Activated T-helper 1 cell treated with anti-CD3 and anti-CD28 coated beads, Interleukin-2, amount 50 U/mL, for 16 hours (primary cell): ENCODE measurements at regions not wholly inside any gene's neighbourhood (a gene's known extent, or its start where the extent isn't known, plus 50 kb on each side); places are given as distances from the start of the nearest gene placed in this dataset.
A peak's percentile ranks its signal among the peaks of the same experiment; 100 is the strongest.
"Not testable (repeated sequence)": the region's sequence is repeated elsewhere in the genome, so short reads cannot be mapped to it uniquely, and the experiment has no call there.

Experiments used
- DNase-seq, 2 donors: peaks; one replicate each; pipeline ENCODE4 v3.0.0-alpha.2; 2020; ENCODE audit warnings: low read depth in 1 of 2, low spot score in 1 of 2

GRCh38 chr1:67482733-67483482 lies 52.7 kb upstream of the SERBP1 start:
- DNase-seq, result no peak

GRCh38 chr1:67484492-67484891 lies 54.3 kb upstream of the SERBP1 start:
- DNase-seq, result no peak

DNA sequence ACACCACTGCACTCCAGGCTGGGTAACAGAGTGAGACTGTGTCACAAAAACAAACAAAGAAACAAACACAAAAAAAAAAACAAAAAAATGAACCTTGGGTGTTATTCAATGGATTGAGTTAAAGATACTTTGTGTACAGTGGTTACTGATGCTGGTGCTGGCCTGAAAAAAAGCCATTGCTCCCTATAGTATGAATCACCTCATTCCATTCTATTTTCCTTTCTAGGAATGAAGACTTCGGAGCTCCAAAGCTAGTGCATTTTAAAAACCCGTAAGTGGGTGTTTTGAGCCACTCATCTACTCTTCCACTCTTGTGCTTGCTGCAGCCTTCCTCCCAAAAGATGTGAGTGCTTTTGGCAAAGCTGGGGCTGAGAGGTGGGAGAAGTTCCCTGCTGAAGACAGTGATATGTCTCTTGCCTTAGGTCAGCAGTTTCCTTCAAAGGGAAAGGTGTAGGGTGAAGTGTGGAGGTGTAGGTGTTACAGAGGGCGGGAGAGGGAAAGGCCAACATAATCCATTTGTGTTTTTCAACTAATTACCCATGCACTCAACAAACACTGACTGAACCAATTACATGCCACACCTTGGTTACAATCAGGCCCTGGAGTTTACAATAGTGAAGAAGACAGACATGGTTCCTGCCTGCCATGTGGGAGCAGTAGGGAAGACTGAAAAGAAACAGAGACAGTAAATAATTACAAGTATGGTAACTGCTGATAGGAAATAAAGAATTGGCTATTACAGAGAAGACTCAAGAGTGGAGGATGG lies 55.0 kb upstream of the SERBP1 start:
- no peak for DNase-seq

DNA sequence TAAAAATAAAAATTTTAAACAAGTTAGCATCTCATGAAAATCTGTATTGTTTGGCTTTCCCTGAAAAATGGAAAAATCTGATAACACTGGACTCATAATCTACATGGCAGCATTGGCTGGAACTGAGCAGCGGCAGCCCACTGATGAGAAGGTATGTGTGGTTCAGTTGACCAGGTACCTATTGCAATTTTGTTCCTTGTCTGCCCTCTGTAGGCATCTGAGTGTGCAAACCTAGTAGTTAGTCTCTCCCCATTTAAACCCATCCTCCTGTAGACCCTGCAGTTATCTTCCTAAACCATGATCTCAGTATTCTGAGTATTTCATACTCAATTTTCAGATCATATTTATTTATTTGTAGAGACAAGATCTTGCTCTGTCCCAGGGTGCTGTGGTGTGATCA lies 59.4 kb upstream of the SERBP1 start:
- no peak for DNase-seq

GRCh38 chr1:67491280-67491679 lies 61.1 kb upstream of the SERBP1 start:
- DNase-seq, result no peak

DNA sequence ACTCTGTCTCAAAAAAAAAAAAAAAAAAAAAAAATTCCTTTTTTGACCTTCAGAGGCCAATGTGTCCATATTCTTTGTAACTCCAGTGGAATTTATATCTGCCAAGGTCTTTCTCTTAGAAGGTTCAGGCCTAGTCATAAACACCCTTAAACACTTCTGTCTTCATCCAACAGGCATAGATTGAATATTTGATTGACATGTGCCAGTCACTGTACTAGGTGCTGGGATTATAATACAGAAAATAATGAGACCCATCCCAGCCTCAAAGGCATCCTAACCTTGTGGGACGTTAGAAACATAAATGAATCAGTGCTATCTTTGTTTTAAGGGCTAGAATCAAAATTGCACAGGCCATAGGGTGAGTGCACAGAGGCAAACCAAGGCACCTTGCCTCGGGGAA lies 62.9 kb upstream of the SERBP1 start:
- DNase-seq, result no peak

DNA sequence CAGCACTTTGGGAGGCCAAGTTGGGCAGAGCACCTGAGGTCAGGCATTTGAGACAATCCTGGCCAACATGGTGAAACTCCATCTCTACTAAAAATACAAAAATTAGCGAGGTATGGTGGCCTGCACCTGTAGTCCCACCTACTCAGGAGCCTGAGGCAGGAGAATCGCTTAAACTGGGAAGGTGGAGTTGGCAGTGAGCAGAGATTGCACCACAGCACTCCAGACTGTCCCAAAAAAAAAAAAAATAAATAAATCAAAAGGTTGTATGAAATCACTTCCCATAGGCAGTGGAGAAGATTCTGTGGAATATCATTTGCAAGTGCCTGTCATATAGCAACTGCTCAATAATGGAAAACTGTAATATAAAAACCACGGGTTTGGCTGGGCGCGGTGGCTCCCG lies 65.1 kb upstream of the SERBP1 start:
- DNase-seq, result no peak

GRCh38 chr1:67496329-67496728 lies 66.1 kb upstream of the SERBP1 start:
- no peak for DNase-seq

DNA sequence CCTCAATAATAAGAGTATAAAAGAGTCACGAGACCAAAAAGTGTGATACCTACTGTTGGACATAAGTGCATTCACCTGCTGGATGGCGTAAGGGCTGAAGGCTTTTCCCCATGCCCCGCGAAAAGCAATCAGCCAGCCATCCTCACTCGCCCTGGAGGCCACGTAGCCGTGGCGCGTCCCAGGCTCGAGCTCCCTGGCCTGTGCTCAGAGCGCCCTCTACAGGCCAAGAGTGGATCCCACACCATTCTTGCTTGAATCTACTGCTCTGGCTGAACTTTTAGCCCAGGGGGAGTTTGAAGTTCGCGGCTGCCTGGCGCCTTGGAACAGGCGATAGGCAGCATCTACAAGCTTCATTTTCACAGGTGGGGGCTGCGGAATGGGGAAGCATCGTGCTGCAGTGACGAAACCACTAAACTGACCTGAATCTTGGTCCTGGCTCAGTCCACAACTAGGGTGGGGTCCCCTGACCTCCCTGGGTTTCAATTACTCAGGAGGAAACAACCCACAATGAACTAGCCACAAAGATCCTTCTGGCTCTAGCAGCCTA lies 70.3 kb upstream of the SERBP1 start:
- peak; percentile 70 to 75 for DNase-seq

DNA sequence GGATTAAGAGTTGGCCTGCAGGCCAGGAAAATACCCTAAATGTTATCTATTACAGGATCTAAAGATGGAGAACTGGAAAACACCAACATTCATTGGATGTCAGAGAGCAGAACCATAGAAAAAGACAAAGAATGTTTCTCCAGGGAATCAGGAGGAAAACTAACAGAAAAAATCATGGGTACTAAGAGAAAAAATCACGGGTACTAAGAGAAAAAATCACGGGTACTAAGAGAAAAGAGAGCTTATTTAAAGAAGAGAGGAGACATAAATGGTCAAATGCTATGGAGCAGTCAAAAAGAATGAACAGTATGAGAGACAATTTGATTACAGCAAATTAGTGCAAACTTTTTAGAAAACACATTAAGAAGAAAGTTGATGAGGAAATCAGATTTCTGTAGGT lies 73.8 kb upstream of the SERBP1 start:
- DNase-seq, result no peak

GRCh38 chr1:67513392-67514294 lies 83.4 kb upstream of the SERBP1 start:
- not testable (repeated sequence) for DNase-seq

GRCh38 chr1:67514300-67514699 lies 84.1 kb upstream of the SERBP1 start:
- DNase-seq, result no peak

- DNase-seq, result no peak
These were observed 84.6 kb upstream of the SERBP1 start for GRCh38 chr1:67514786-67515185.

DNA sequence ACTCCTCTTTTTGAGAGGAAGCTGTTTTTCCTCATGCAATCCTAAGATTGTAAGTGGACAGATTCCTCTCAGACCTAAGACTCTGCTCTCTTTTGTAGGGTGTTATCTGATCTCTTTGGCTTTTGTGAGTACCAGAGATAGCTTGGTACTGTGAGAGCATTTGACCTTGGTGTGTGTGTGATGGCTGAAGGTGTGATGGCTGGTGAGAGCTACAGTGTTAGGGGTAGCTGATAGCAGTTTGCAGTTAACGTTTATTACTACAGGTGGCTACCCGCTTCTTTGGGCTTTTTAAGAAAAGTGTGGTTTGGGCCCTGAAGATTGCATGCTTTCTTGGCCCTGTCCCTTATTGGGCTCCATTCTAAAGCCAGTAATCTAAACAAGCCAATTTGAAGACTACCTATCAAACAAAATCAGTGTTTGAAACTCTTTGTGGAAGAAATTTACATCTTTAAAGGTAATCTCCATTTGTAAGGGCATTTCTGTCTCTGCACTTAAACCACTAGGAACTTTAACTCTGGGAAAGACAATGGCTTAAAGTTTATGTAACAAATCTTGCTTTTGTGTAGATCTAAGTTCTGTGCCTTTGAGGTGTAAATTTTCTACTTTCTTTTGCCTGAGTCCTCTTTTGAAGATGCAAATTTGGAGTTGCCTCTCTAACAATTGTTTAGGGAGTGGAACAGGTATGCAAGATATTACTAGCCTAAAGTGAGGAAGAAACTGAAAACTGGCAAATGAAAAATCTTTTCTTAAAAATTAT lies 85.3 kb upstream of the SERBP1 start:
- DNase-seq, result no peak

GRCh38 chr1:67517046-67517445 lies 86.8 kb upstream of the SERBP1 start:
- DNase-seq, result no peak

- DNase-seq, result no peak
These were observed 91.8 kb upstream of the SERBP1 start for GRCh38 chr1:67522001-67522441.

DNA sequence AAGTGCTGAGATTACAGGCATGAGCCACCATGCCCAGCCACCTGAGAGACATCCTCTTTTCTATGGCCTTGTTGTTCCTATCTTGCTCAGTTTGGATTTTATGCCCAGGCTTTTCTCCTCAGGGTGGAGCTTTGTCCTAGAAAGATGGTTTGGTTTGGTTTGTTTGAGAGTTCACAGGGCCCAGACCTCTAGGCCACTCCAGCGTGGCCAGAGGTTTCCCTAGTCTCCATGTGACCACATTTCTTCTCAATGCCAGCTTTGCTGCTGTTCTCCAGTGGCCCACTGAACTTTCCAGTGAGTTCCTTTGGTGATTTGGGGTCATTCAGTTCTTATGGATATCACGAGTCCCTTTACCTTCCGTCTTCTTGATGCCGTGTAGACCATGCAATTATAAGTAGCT lies 92.6 kb upstream of the SERBP1 start:
- no peak for DNase-seq

DNA sequence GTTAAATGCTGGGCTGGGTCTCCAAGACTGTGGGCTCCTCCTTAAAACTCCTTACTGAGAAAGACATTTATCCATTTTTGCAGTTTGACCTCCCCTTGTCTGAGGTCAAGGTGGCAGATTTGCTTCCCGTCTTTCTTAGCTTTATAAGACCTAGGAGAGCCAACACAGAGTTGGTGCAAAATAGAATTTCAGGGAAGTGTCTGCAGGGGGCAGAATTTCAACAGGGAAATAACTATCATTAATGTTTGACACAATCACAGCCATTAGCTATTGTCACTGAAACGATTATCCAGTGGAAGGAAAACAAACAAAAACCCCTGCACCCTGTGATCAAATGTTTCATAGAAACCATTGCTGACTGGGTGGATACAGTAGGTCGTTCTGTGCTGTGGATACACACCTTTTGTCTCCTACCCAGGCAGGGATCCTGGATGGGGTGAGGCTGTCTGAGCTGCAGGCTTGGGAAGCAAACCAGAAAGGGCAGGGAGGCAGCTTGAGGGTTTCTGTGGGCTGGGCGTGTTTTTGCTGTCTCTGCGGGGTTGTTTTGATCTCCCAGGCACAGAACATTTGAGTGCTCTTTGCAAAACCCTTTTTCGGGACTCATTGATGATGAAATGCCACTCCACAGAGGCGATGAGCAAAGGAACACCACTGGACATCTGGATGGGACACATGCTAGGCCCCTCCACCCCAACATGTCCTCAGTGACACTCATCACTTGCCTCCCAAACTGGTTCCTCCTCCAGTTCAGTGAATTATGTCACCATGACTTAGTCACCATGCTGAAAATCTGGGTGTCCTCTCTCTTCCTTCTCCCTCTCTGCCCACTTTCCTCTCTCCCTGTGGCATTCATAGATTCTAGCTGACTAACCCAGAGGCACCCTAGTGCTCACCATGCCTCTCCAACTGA lies 94.2 kb upstream of the SERBP1 start:
- no peak for DNase-seq

DNA sequence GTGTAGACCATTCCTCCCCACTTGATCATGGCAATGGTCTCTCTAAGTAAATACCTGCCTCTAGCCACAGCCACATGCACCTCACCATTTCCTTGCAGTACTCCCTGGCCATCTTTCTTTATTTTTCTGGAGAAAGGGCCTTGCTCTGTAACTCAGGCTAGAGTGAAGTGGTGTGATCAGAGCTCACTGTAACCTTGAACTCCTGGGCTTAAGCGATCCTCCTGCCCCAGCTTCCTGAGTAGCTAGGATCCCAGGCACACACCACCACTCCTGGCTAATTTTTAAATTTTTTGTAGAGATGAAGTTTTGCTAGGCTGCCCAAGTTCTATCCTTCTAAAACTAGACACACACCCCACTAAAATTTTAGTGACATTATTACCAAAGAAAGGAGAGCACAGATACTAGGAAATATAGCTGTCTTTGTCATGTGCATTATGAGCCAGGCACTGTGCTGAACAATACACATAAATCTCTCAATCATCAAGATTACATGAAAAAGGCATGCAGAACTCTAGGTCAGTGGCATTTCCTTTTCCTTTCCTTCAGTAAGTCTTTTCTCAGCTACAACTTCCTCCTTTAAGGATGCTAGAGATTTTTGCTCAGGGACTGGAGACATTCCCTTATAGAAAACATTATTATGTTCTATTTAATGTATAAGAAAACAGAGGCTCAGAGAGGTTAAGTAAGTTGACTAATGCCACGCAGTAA lies 95.0 kb upstream of the SERBP1 start:
- DNase-seq, result no peak
